Loucy (cell line): ENCODE measurements at regions not wholly inside any gene's neighbourhood (a gene's known extent, or its start where the extent isn't known, plus 50 kb on each side); places are given as distances from the start of the nearest gene placed in this dataset.

Source experiments
- H2AFZ ChIP-seq: fragments of 200-600 bp; sonication (generic); 2 replicates; pipeline ENCODE4 v1.6.0; 2016; ENCODE audit warnings: antibody characterized with exemption, mild to moderate bottlenecking, low read length, moderate library complexity
- H3F3A ChIP-seq: fragments of 200-600 bp; 2 replicates; pipeline ENCODE4 v1.6.0; 2016; ENCODE audit warnings: antibody characterized with exemption, low read depth, mild to moderate bottlenecking
- H3K27me3 ChIP-seq: fragments of 200-600 bp; sonication (generic); 2 replicates; pipeline ENCODE4 v1.6.1; 2014; ENCODE audit warnings: low read length, mild to moderate bottlenecking; ENCODE audit not compliant: insufficient read depth, poor library complexity, severe bottlenecking
- H3K36me3 ChIP-seq: fragments of 200-600 bp; sonication (generic); 2 replicates; pipeline ENCODE4 v1.6.1; 2016; ENCODE audit warnings: low read length; ENCODE audit not compliant: insufficient read depth
- H3K4me1 ChIP-seq: fragments of 200-600 bp; sonication (generic); 2 replicates; pipeline ENCODE4 v1.5.1; 2014; ENCODE audit warnings: low read length, mild to moderate bottlenecking; ENCODE audit not compliant: insufficient read depth, poor library complexity, severe bottlenecking
- H3K4me2 ChIP-seq: fragments of 200-600 bp; sonication (generic); 2 replicates; pipeline ENCODE4 v1.6.0; 2014; ENCODE audit warnings: antibody characterized with exemption, low read length, low read depth, mild to moderate bottlenecking; ENCODE audit not compliant: poor library complexity, severe bottlenecking
- H3K4me3 ChIP-seq: fragments of 200-600 bp; sonication (generic); 2 replicates; pipeline ENCODE4 v1.5.1; 2014; ENCODE audit warnings: low read length, mild to moderate bottlenecking, mixed read lengths; ENCODE audit not compliant: poor library complexity, severe bottlenecking
- H3K79me2 ChIP-seq: fragments of 200-600 bp; sonication (generic); 2 replicates; pipeline ENCODE4 v1.6.1; 2014; ENCODE audit warnings: low read length; ENCODE audit not compliant: insufficient read depth
- H3K9ac ChIP-seq: fragments of 200-600 bp; sonication (generic); 2 replicates; pipeline ENCODE4 v1.6.0; 2014; ENCODE audit warnings: mild to moderate bottlenecking, low read depth, low read length, moderate library complexity; ENCODE audit not compliant: poor library complexity, severe bottlenecking
- H3K9me2 ChIP-seq: fragments of 200-600 bp; sonication (generic); replicated peaks from 2 replicates; pipeline ENCODE4 v1.6.1; 2016; ENCODE audit warnings: low read depth, low read length, mixed read lengths
- H3K9me3 ChIP-seq: fragments of 200-600 bp; sonication (generic); 2 replicates; pipeline ENCODE4 v1.6.1; 2014; ENCODE audit warnings: mild to moderate bottlenecking, antibody characterized with exemption, low read length, low read depth; ENCODE audit not compliant: insufficient read depth
- H4K20me1 ChIP-seq: fragments of 200-600 bp; sonication (generic); 2 replicates; pipeline ENCODE4 v1.6.0; 2014; ENCODE audit warnings: antibody characterized with exemption, low read length, mild to moderate bottlenecking; ENCODE audit not compliant: insufficient read depth, poor library complexity, severe bottlenecking
- EZH2phosphoT487 ChIP-seq: fragments of 200-600 bp; IDR thresholded peaks from 2 replicates; pipeline ENCODE4 v1.6.1; 2018; ENCODE audit warnings: antibody characterized with exemption, mild to moderate bottlenecking, moderate library complexity, borderline replicate concordance
- TF ChIP-seq, protein P1 (sequence below): fragments of 200-600 bp; sonication (generic); conservative IDR thresholded peaks from 2 replicates; pipeline ENCODE4 v1.5.1; 2014; ENCODE audit warnings: mild to moderate bottlenecking, antibody characterized with exemption, low read length

DNA sequence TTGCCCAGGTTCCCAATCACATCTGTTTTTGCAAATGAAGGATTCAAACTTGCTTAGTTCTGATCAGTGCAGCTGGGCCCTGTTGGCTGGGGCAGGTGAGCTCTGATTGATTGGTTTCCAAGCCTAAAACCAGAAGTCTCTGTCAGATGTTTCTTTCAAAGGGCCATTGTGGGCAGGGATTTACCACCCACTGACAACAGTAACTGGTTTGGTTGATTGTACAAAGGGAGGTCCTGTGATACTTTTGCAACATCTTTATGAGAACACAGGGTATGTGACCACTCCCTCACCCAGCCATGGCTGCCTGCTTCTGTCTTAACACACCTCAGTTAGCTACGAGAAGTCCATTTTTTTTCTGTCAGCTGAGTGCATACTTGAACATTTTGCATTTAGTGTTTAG lies 184.1 kb downstream of the FLRT2 start:
- TF ChIP-seq EZH2phosphoT487: no peak
- TF ChIP-seq, protein P1, sequence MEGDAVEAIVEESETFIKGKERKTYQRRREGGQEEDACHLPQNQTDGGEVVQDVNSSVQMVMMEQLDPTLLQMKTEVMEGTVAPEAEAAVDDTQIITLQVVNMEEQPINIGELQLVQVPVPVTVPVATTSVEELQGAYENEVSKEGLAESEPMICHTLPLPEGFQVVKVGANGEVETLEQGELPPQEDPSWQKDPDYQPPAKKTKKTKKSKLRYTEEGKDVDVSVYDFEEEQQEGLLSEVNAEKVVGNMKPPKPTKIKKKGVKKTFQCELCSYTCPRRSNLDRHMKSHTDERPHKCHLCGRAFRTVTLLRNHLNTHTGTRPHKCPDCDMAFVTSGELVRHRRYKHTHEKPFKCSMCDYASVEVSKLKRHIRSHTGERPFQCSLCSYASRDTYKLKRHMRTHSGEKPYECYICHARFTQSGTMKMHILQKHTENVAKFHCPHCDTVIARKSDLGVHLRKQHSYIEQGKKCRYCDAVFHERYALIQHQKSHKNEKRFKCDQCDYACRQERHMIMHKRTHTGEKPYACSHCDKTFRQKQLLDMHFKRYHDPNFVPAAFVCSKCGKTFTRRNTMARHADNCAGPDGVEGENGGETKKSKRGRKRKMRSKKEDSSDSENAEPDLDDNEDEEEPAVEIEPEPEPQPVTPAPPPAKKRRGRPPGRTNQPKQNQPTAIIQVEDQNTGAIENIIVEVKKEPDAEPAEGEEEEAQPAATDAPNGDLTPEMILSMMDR: no peak
- H3K9me3 ChIP-seq: peaks cover 3% of the 10 kb centered on the region; the same call in 1 of the 2 replicates
- no peak overlapping the region for H2AFZ ChIP-seq
- no peak overlapping the region for H3K4me2 ChIP-seq
- no peaks in the 10 kb centered on the region for H3F3A ChIP-seq
- no peaks in the 10 kb centered on the region for H3K27me3 ChIP-seq
- no peaks in the 10 kb centered on the region for H3K79me2 ChIP-seq
- no peaks in the 10 kb centered on the region for H3K9me2 ChIP-seq
- H3K4me1 ChIP-seq: no peaks in the 10 kb centered on the region
- no peak overlapping the region for H3K9ac ChIP-seq
- H3K36me3 ChIP-seq: no peaks in the 10 kb centered on the region
- no peak overlapping the region for H3K4me3 ChIP-seq
- H4K20me1 ChIP-seq: no peaks in the 10 kb centered on the region

DNA sequence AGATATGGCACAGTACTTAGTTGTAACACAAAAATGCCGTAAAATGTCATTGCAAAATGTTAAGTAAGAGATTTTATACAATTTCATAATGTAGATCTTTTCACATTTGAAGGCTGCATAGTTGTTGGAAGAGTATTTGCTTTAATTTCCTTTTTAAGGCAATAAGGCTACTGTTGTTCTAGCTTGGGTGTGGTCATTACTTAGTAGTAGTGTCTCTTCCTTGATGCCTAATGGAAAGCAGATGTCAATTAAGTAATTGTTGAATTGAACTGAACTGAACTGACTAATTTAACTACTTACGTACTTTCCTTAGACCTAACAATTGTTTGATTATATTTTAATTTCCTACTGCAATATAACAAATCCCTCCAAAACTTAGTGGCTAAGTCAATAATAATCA lies 181.7 kb downstream of the FLRT2 start:
- H3K9me2 ChIP-seq: no peaks in the 10 kb centered on the region
- TF ChIP-seq EZH2phosphoT487: no peak
- TF ChIP-seq, protein P1: no peak
- H3K9me3 ChIP-seq: no peaks in the 10 kb centered on the region

More for the DNA sequence above, 181.7 kb downstream of the FLRT2 start:
- Histone ChIP-seq H3K79me2 (no peaks in the 10 kb centered on the region), H2AFZ (no peak overlapping the region), H3K9ac (no peak overlapping the region), H3K4me3 (no peak overlapping the region), H3F3A (no peaks in the 10 kb centered on the region), H3K27me3 (no peaks in the 10 kb centered on the region), H3K36me3 (no peaks in the 10 kb centered on the region), H3K4me1 (no peaks in the 10 kb centered on the region), H4K20me1 (no peaks in the 10 kb centered on the region), H3K4me2 (no peak overlapping the region)
